Fibroblast of skin of left biceps (primary cell): ENCODE measurements at regions not wholly inside any gene's neighbourhood (a gene's known extent, or its start where the extent isn't known, plus 50 kb on each side); places are given as distances from the start of the nearest gene placed in this dataset.
A peak's percentile ranks its signal among the peaks of the same experiment; 100 is the strongest.

Experiments
- DNase-seq, 2 experiments: peaks; one replicate each; pipeline ENCODE4 v3.0.0-alpha.2; 2013; ENCODE audit warnings: low read depth in 2 of 2

- peak; percentile 10 to 14 for DNase-seq
Measured at GRCh38 chr12:100675432-100675831, 101.9 kb downstream of the GAS2L3 start.

- no peak for DNase-seq
Measured at GRCh38 chr12:100681074-100681473, 107.6 kb downstream of the GAS2L3 start.

GRCh38 chr12:100682178-100682577 is 108.7 kb downstream of the GAS2L3 start:
- no peak for DNase-seq

GRCh38 chr12:100687686-100688085 is 106.9 kb upstream of the ANO4 start:
- no peak for DNase-seq

GRCh38 chr12:100688451-100688864 is 106.1 kb upstream of the ANO4 start:
- no peak for DNase-seq

- no peak for DNase-seq
Measured at GRCh38 chr12:100692502-100692901, 102.1 kb upstream of the ANO4 start.

GRCh38 chr12:100698518-100698917 is 96.1 kb upstream of the ANO4 start:
- DNase-seq: no peak

- no peak for DNase-seq
Measured at GRCh38 chr12:100699209-100699608, 95.4 kb upstream of the ANO4 start.

GRCh38 chr12:100703337-100703736 is 91.2 kb upstream of the ANO4 start:
- no peak for DNase-seq

- DNase-seq: no peak
Measured at GRCh38 chr12:100703868-100704267, 90.7 kb upstream of the ANO4 start.

- no peak for DNase-seq
Measured at GRCh38 chr12:100706033-100706432, 88.5 kb upstream of the ANO4 start.

GRCh38 chr12:100708591-100708990 is 86.0 kb upstream of the ANO4 start:
- no peak for DNase-seq

GRCh38 chr12:100715976-100716944 is 78.3 kb upstream of the ANO4 start:
- no peak for DNase-seq

GRCh38 chr12:100716945-100717732 is 77.4 kb upstream of the ANO4 start:
- DNase-seq: no peak

- DNase-seq: no peak
Measured at GRCh38 chr12:100717733-100718067, 76.9 kb upstream of the ANO4 start.

GRCh38 chr12:100718187-100718586 is 76.4 kb upstream of the ANO4 start:
- no peak for DNase-seq

GRCh38 chr12:100720016-100720654 is 74.4 kb upstream of the ANO4 start:
- DNase-seq: no peak

- DNase-seq: no peak
Measured at GRCh38 chr12:100721169-100721568, 73.4 kb upstream of the ANO4 start.

- DNase-seq: no peak
Measured at GRCh38 chr12:100724071-100724470, 70.5 kb upstream of the ANO4 start.

GRCh38 chr12:100733817-100734593 is 60.6 kb upstream of the ANO4 start:
- no peak for DNase-seq

- DNase-seq: no peak
Measured at GRCh38 chr12:100737168-100737567, 57.4 kb upstream of the ANO4 start.

GRCh38 chr12:100738086-100738485 is 56.5 kb upstream of the ANO4 start:
- no peak for DNase-seq
